Nephron (organoid): ENCODE measurements at regions not wholly inside any gene's neighbourhood (a gene's known extent, or its start where the extent isn't known, plus 50 kb on each side); places are given as distances from the start of the nearest gene placed in this dataset.
A peak's percentile ranks its signal among the peaks of the same experiment; 100 is the strongest.

Source experiments
- H3K27ac Mint-ChIP-seq, 3 experiments: 2 replicates each; pipeline ENCODE4 v1.8.0; 2020; ENCODE audit warnings: mixed read lengths in 3 of 3, mild to moderate bottlenecking in 2 of 3, moderate library complexity in 1 of 3
- H3K27me3 Mint-ChIP-seq: 2 replicates; pipeline ENCODE4 v1.8.0; 2021; ENCODE audit warnings: low read depth, mild to moderate bottlenecking, moderate library complexity, mixed read lengths
- H3K36me3 Mint-ChIP-seq: 2 replicates; pipeline ENCODE4 v1.8.0; 2020; ENCODE audit warnings: low read depth, mixed read lengths
- H3K4me1 Mint-ChIP-seq: 2 replicates; pipeline ENCODE4 v1.8.0; 2020; ENCODE audit warnings: mixed read lengths
- H3K4me3 Mint-ChIP-seq, 3 experiments: 2 replicates each; pipeline ENCODE4 v1.8.0; 2020; ENCODE audit warnings: mild to moderate bottlenecking in 3 of 3, mixed read lengths in 3 of 3, moderate library complexity in 2 of 3
- H3K9me3 Mint-ChIP-seq: 2 replicates; pipeline ENCODE4 v1.8.0; 2020; ENCODE audit warnings: mixed read lengths
- TF ChIP-seq, protein P1 (sequence below), 3 experiments: fragments of 200-600 bp; sonication (generic); IDR thresholded peaks; one replicate each; pipeline ENCODE4 v1.5.0; 2021; ENCODE audit warnings: antibody characterized with exemption in 3 of 3; ENCODE audit not compliant: unreplicated experiment in 3 of 3

GRCh38 chr4:138408758-138409157 is 166.6 kb upstream of the SLC7A11 start:
- Mint-ChIP-seq H3K4me3 (no peak overlapping the region), H3K36me3 (no peaks in the 10 kb centered on the region), H3K27me3 (no peaks in the 10 kb centered on the region), H3K4me1 (peaks cover 18% of the 10 kb centered on the region), H3K27ac (no peak overlapping the region), H3K9me3 (no peaks in the 10 kb centered on the region)
- TF ChIP-seq, protein P1, sequence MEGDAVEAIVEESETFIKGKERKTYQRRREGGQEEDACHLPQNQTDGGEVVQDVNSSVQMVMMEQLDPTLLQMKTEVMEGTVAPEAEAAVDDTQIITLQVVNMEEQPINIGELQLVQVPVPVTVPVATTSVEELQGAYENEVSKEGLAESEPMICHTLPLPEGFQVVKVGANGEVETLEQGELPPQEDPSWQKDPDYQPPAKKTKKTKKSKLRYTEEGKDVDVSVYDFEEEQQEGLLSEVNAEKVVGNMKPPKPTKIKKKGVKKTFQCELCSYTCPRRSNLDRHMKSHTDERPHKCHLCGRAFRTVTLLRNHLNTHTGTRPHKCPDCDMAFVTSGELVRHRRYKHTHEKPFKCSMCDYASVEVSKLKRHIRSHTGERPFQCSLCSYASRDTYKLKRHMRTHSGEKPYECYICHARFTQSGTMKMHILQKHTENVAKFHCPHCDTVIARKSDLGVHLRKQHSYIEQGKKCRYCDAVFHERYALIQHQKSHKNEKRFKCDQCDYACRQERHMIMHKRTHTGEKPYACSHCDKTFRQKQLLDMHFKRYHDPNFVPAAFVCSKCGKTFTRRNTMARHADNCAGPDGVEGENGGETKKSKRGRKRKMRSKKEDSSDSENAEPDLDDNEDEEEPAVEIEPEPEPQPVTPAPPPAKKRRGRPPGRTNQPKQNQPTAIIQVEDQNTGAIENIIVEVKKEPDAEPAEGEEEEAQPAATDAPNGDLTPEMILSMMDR (IDR thresholded peaks at IDR 0.05; ENCODE audit: unreplicated experiment in 3 of 3), result no peak

DNA sequence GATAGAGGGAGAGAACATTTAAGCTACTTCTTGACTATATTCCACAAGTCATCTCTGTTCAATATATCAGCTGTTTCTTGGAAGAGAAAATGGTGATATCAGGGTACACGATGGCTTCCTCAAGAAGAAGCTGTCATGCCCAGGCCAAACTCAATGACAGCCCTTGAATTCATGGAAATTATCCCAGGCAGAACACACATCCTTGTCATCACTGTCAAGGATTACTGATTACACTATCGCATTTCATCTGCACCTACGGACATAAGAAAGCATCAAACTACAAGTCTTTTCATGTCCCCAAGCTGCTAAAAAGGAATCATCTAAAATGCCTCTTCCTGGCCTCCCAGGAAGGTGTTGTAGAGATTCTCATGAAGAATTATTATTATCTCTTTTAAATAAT is 165.2 kb upstream of the SLC7A11 start:
- Mint-ChIP-seq H3K27me3 (no peaks in the 10 kb centered on the region), H3K9me3 (no peaks in the 10 kb centered on the region), H3K4me1 (peaks cover 20% of the 10 kb centered on the region), H3K4me3 (no peak overlapping the region), H3K36me3 (no peaks in the 10 kb centered on the region), H3K27ac (peak overlapping the region; percentile 76 to 89 (median 87))
- TF ChIP-seq, protein P1 (IDR thresholded peaks at IDR 0.05; ENCODE audit: unreplicated experiment in 3 of 3), result no peak

GRCh38 chr4:138406876-138407275 is 164.7 kb upstream of the SLC7A11 start:
- Mint-ChIP-seq H3K4me3 (no peak overlapping the region), H3K27ac (peak overlapping the region; percentile 76 to 89 (median 87)), H3K9me3 (no peaks in the 10 kb centered on the region), H3K36me3 (no peaks in the 10 kb centered on the region), H3K4me1 (peaks cover 23% of the 10 kb centered on the region), H3K27me3 (no peaks in the 10 kb centered on the region)
- TF ChIP-seq, protein P1 (IDR thresholded peaks at IDR 0.05; ENCODE audit: unreplicated experiment in 3 of 3), result no peak

- H3K4me1 Mint-ChIP-seq, result peaks cover 29% of the 10 kb centered on the region
- peak overlapping the region in 2 of 3 experiments; percentile 87 to 89 for H3K27ac Mint-ChIP-seq
- no peaks in the 10 kb centered on the region for H3K36me3 Mint-ChIP-seq
- TF ChIP-seq, protein P1 (IDR thresholded peaks at IDR 0.05; ENCODE audit: unreplicated experiment in 3 of 3), result no peak
- no peak overlapping the region for H3K4me3 Mint-ChIP-seq
- no peaks in the 10 kb centered on the region for H3K27me3 Mint-ChIP-seq
- H3K9me3 Mint-ChIP-seq, result no peaks in the 10 kb centered on the region
Observed at GRCh38 chr4:138405934-138406567, 163.9 kb upstream of the SLC7A11 start.

DNA sequence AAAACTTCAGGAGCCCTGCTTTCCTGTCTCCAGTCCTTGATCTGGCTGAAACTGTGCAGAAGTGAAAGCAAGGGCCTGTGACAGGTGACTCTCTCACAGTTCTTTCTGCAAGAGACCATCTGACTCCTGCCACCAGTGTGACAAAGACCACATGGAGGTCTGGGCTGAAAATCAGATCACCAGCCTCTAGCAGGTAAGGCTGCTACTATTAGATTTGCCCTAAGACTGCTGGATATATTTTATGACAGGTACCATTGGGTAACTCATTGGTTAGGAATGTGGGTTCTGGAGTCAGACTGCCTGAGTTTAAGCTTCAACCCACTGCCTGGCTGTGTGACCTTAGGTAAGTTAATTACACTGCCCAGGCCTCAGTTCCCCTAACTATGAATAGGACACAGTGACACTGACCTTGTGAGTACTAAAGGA is 163.3 kb upstream of the SLC7A11 start:
- TF ChIP-seq, protein P1 (IDR thresholded peaks at IDR 0.05; ENCODE audit: unreplicated experiment in 3 of 3), result no peak
- Mint-ChIP-seq H3K36me3 (no peaks in the 10 kb centered on the region), H3K4me3 (no peak overlapping the region)

GRCh38 chr4:138404801-138405200 is 162.7 kb upstream of the SLC7A11 start:
- TF ChIP-seq, protein P1 (IDR thresholded peaks at IDR 0.05; ENCODE audit: unreplicated experiment in 3 of 3), result no peak
- H3K27ac Mint-ChIP-seq, result peak overlapping the region in 1 of 3 experiments; percentile 32
- no peaks in the 10 kb centered on the region for H3K27me3 Mint-ChIP-seq
- H3K4me3 Mint-ChIP-seq, result no peak overlapping the region
- H3K4me1 Mint-ChIP-seq, result peaks cover 41% of the 10 kb centered on the region
- no peaks in the 10 kb centered on the region for H3K9me3 Mint-ChIP-seq
- no peaks in the 10 kb centered on the region for H3K36me3 Mint-ChIP-seq

More for the DNA sequence above, 163.3 kb upstream of the SLC7A11 start:
- H3K27ac Mint-ChIP-seq, result peak overlapping the region in 1 of 3 experiments; percentile 16
- peaks cover 35% of the 10 kb centered on the region for H3K4me1 Mint-ChIP-seq
- H3K27me3 Mint-ChIP-seq, result no peaks in the 10 kb centered on the region
- H3K9me3 Mint-ChIP-seq, result no peaks in the 10 kb centered on the region
